ENCODE measurements at regions not wholly inside any gene's neighbourhood (a gene's known extent, or its start where the extent isn't known, plus 50 kb on each side); places are given as distances from the start of the nearest gene placed in this dataset.

GRCh38 chr10:64745565-64745964 lies 1224.4 kb downstream of the REEP3 start:
- Histone ChIP-seq H3K36me3 (no peaks in the 10 kb centered on the region), H3K27ac (no peak overlapping the region), H3K9me3 (peaks cover 0 to 3% (median 0%) of the 10 kb centered on the region in 4 donors), H3K4me1 (no peaks in the 10 kb centered on the region), H3K27me3 (no peaks in the 10 kb centered on the region), H3K4me3 (no peak overlapping the region)
- no peak for DNase-seq
- 26 to 66% methylated on average over 1 of the region's 1 CpG for WGBS, 2 donors
- TF ChIP-seq CTCF (IDR thresholded peaks at IDR 0.05) = no peak
- TF ChIP-seq POLR2AphosphoS5 (IDR thresholded peaks at IDR 0.05) = no peak
- no peak for TF ChIP-seq EP300 (IDR thresholded peaks at IDR 0.05)
- TF ChIP-seq POLR2A (IDR thresholded peaks at IDR 0.05) = no peak
- intact Hi-C loops (cut with DNase I) = no loop called here

DNA sequence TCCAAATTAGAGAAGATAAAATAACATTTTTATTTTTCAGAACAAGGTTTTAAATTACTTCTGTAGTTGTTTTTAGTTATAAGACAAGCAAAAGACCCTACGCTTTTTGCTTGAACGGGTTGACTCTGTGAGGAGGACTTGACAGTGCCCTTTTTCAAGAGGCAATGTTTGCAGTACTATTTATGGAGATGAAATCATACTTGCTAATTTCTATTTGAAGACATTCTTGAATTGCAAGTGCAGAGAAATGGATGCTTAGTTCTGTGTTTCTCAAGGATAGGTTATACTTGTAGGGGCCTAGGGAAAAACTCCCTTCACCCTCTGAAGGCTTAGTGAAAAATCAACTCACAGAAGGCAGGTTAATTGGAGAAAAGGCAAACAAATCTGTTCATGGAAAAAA lies 1229.5 kb downstream of the REEP3 start:
- no peaks in the 10 kb centered on the region for H3K27me3 ChIP-seq
- no peaks in the 10 kb centered on the region for H3K4me1 ChIP-seq
- H3K9me3 ChIP-seq = no peaks in the 10 kb centered on the region
- H3K27ac ChIP-seq = no peak overlapping the region
- no peaks in the 10 kb centered on the region for H3K36me3 ChIP-seq
- intact Hi-C loops (cut with DNase I) = no loop called here
- WGBS, 2 donors = 92 to 95% methylated on average over 2 of the region's 2 CpGs
- no peak for DNase-seq
- TF ChIP-seq EP300 (IDR thresholded peaks at IDR 0.05) (no peak), POLR2A (IDR thresholded peaks at IDR 0.05) (no peak), POLR2AphosphoS5 (IDR thresholded peaks at IDR 0.05) (no peak), CTCF (IDR thresholded peaks at IDR 0.05) (no peak)
- no peak overlapping the region for H3K4me3 ChIP-seq

- intact Hi-C loops (cut with DNase I) = no loop called here
- Histone ChIP-seq H3K27ac (no peak overlapping the region), H3K9me3 (no peaks in the 10 kb centered on the region), H3K4me3 (no peak overlapping the region), H3K36me3 (no peaks in the 10 kb centered on the region), H3K4me1 (no peaks in the 10 kb centered on the region), H3K27me3 (no peaks in the 10 kb centered on the region)
- WGBS, 2 donors = 93 to 96% methylated on average over 2 of the region's 2 CpGs
- no peak for TF ChIP-seq EP300 (IDR thresholded peaks at IDR 0.05)
- no peak for TF ChIP-seq CTCF (IDR thresholded peaks at IDR 0.05)
- TF ChIP-seq POLR2A (IDR thresholded peaks at IDR 0.05) = no peak
- TF ChIP-seq POLR2AphosphoS5 (IDR thresholded peaks at IDR 0.05) = no peak
- no peak for DNase-seq
These were observed 1232.3 kb downstream of the REEP3 start for GRCh38 chr10:64753516-64753915.

- no peak overlapping the region for H3K27ac ChIP-seq
- no peak overlapping the region for H3K4me3 ChIP-seq
- intact Hi-C loops (cut with DNase I) = no loop called here
- no peaks in the 10 kb centered on the region for H3K27me3 ChIP-seq
- no peak for DNase-seq
- 83 to 85% methylated on average over 4 of the region's 4 CpGs for WGBS, 2 donors
- no peak for TF ChIP-seq POLR2AphosphoS5 (IDR thresholded peaks at IDR 0.05)
- TF ChIP-seq CTCF (IDR thresholded peaks at IDR 0.05) = no peak
- TF ChIP-seq EP300 (IDR thresholded peaks at IDR 0.05) = no peak
- no peak for TF ChIP-seq POLR2A (IDR thresholded peaks at IDR 0.05)
- no peaks in the 10 kb centered on the region for H3K9me3 ChIP-seq
- H3K36me3 ChIP-seq = no peaks in the 10 kb centered on the region
- H3K4me1 ChIP-seq = no peaks in the 10 kb centered on the region
These were observed 1239.2 kb downstream of the REEP3 start for GRCh38 chr10:64760371-64760770.

DNA sequence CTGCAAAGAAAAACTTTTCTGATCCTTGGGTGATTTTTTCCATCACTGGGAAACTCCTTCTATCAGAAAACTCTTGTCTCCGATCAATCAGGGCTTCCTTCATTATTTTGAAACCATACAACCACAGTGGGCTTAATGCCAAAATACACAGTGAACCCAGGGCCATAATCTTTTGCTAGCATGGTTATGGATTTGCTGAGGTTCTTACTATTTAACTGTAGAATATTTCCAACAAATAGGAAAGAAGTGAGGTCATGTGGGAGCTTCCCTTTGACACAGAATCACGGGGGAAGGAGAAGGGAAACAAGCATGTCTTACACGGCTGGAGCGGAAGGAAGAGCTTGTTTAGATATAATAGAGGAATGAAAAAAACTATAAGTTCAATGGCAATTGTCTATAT lies 1241.7 kb downstream of the REEP3 start:
- no peak overlapping the region for H3K4me3 ChIP-seq
- H3K27ac ChIP-seq = no peak overlapping the region
- no peaks in the 10 kb centered on the region for H3K4me1 ChIP-seq
- intact Hi-C loops (cut with DNase I) = no loop called here
- WGBS, 2 donors = 52 to 81% methylated on average over 4 of the region's 4 CpGs
- H3K27me3 ChIP-seq = no peaks in the 10 kb centered on the region
- no peak for TF ChIP-seq POLR2A (IDR thresholded peaks at IDR 0.05)
- TF ChIP-seq POLR2AphosphoS5 (IDR thresholded peaks at IDR 0.05) = no peak
- TF ChIP-seq EP300 (IDR thresholded peaks at IDR 0.05) = no peak
- TF ChIP-seq CTCF (IDR thresholded peaks at IDR 0.05) = no peak
- no peak for DNase-seq
- H3K9me3 ChIP-seq = no peaks in the 10 kb centered on the region
- no peaks in the 10 kb centered on the region for H3K36me3 ChIP-seq
